Osteoblast (primary cell): ENCODE measurements at regions not wholly inside any gene's neighbourhood (a gene's known extent, or its start where the extent isn't known, plus 50 kb on each side); places are given as distances from the start of the nearest gene placed in this dataset. TPM values are rescaled to one million over a fixed set of nuclear protein-coding genes. Genes with fewer than 3 reads are reported as not detected.

Source experiments
- DNase-seq: peaks from one replicate; pipeline ENCODE4 v3.0.0; 2011; ENCODE audit warnings: low spot score, mixed read lengths; ENCODE audit not compliant: insufficient read length; ENCODE audit errors: missing footprints
- H2AFZ ChIP-seq: 2 replicates; pipeline ENCODE4 v1.6.0; 2011; ENCODE audit warnings: mild to moderate bottlenecking, low read length
- H3K27ac ChIP-seq: 2 replicates; pipeline ENCODE4 v1.5.1; 2011; ENCODE audit warnings: mild to moderate bottlenecking, low read depth, low read length, moderate library complexity
- H3K27me3 ChIP-seq: 2 replicates; pipeline ENCODE4 v1.6.0; 2012; ENCODE audit warnings: mild to moderate bottlenecking, control low read depth, inconsistent platforms, low read length, moderate library complexity; ENCODE audit not compliant: insufficient read depth
- H3K36me3 ChIP-seq: 2 replicates; pipeline ENCODE4 v1.5.1; 2011; ENCODE audit warnings: mild to moderate bottlenecking, low read length, control low read depth, moderate library complexity; ENCODE audit not compliant: insufficient read depth
- H3K4me1 ChIP-seq: 2 replicates; pipeline ENCODE4 v1.5.1; 2011; ENCODE audit warnings: mild to moderate bottlenecking, low read length, control low read depth, moderate library complexity; ENCODE audit not compliant: insufficient read depth
- H3K4me2 ChIP-seq: 2 replicates; pipeline ENCODE4 v1.6.0; 2011; ENCODE audit warnings: mild to moderate bottlenecking, low read length; ENCODE audit not compliant: insufficient read depth
- H3K4me3 ChIP-seq: fragments of 200-600 bp; sonication (generic); 3 replicates; pipeline ENCODE4 v1.5.1; 2012; ENCODE audit warnings: mild to moderate bottlenecking, low read length, inconsistent platforms; ENCODE audit not compliant: insufficient read depth
- H3K79me2 ChIP-seq: 2 replicates; pipeline ENCODE4 v1.6.0; 2012; ENCODE audit warnings: mild to moderate bottlenecking, low read length, control low read depth, inconsistent platforms; ENCODE audit not compliant: insufficient read depth
- H3K9me3 ChIP-seq: 2 replicates; pipeline ENCODE4 v1.5.1; 2011; ENCODE audit warnings: low read depth, low read length, control low read depth
- H4K20me1 ChIP-seq: 2 replicates; pipeline ENCODE4 v1.6.0; 2012; ENCODE audit warnings: mild to moderate bottlenecking, low read length, control low read depth; ENCODE audit not compliant: insufficient read depth
- CTCF ChIP-seq: IDR thresholded peaks from 2 replicates; pipeline ENCODE4 v1.5.1; 2011; ENCODE audit warnings: mild to moderate bottlenecking, low read depth, low read length, moderate library complexity; ENCODE audit errors: extremely low read depth
- small RNA-seq: library from RNA; depleted of rRNA; stranded (forward); fragments of <200 nt; gene quantifications from one replicate; pipeline ENCODE3, GENCODE V24; 2012

GRCh38 chr3:79822076-79822475 is 54.3 kb upstream of the ROBO1 start:
- no peaks in the 10 kb centered on the region for H3K79me2 ChIP-seq
- H3K4me3 ChIP-seq, result no peak overlapping the region
- no peak for TF ChIP-seq CTCF
- no peaks in the 10 kb centered on the region for H3K36me3 ChIP-seq
- H3K27me3 ChIP-seq, result no peaks in the 10 kb centered on the region
- H3K4me1 ChIP-seq, result no peaks in the 10 kb centered on the region
- no peak overlapping the region for H3K27ac ChIP-seq
- H4K20me1 ChIP-seq, result no peaks in the 10 kb centered on the region
- no peak overlapping the region for H3K4me2 ChIP-seq
- H2AFZ ChIP-seq, result no peak overlapping the region
- no peak for DNase-seq
- peaks cover 3% of the 10 kb centered on the region for H3K9me3 ChIP-seq

- H2AFZ ChIP-seq, result no peak overlapping the region
- peaks cover 6% of the 10 kb centered on the region for H3K9me3 ChIP-seq
- H3K4me2 ChIP-seq, result no peak overlapping the region
- no peaks in the 10 kb centered on the region for H3K4me1 ChIP-seq
- H4K20me1 ChIP-seq, result no peaks in the 10 kb centered on the region
- no peak overlapping the region for H3K27ac ChIP-seq
- no peak overlapping the region for H3K4me3 ChIP-seq
- H3K27me3 ChIP-seq, result no peaks in the 10 kb centered on the region
- DNase-seq, result no peak
- H3K79me2 ChIP-seq, result no peaks in the 10 kb centered on the region
- no peaks in the 10 kb centered on the region for H3K36me3 ChIP-seq
- no peak for TF ChIP-seq CTCF
Observed at GRCh38 chr3:79820089-79820488, 52.3 kb upstream of the ROBO1 start.

GRCh38 chr3:79818015-79818414 is 50.2 kb upstream of the ROBO1 start:
- no peaks in the 10 kb centered on the region for H3K27me3 ChIP-seq
- H3K27ac ChIP-seq, result no peak overlapping the region
- H3K36me3 ChIP-seq, result no peaks in the 10 kb centered on the region
- peaks cover 6% of the 10 kb centered on the region for H3K9me3 ChIP-seq
- DNase-seq, result no peak
- H3K79me2 ChIP-seq, result no peaks in the 10 kb centered on the region
- no peak overlapping the region for H3K4me2 ChIP-seq
- H4K20me1 ChIP-seq, result no peaks in the 10 kb centered on the region
- no peak for TF ChIP-seq CTCF
- H2AFZ ChIP-seq, result no peak overlapping the region
- no peaks in the 10 kb centered on the region for H3K4me1 ChIP-seq
- no peak overlapping the region for H3K4me3 ChIP-seq

Small RNAs in the stretch of these regions (small RNA-seq; reads per million reads assigned to genes)
- gene AC108740.1, result not detected
